HG03045 (cell line): ENCODE measurements at regions not wholly inside any gene's neighbourhood (a gene's known extent, or its start where the extent isn't known, plus 50 kb on each side); places are given as distances from the start of the nearest gene placed in this dataset.

Experiments used
- ATAC-seq: cut with Tn5 transposase; IDR thresholded peaks from one replicate; pipeline ENCODE4 v1.9.1; 2021; ENCODE audit warnings: mild to moderate bottlenecking, moderate library complexity; ENCODE audit not compliant: unreplicated experiment

- ATAC-seq, result no peak
Measured at GRCh38 chr17:77581480-77581879, 377.0 kb upstream of the TNRC6C start.

- ATAC-seq, result no peak
Measured at GRCh38 chr17:77585142-77585860, 373.2 kb upstream of the TNRC6C start.

GRCh38 chr17:77590951-77591735 is 367.4 kb upstream of the TNRC6C start:
- no peak for ATAC-seq

GRCh38 chr17:77592106-77592865 is 366.2 kb upstream of the TNRC6C start:
- ATAC-seq, result no peak

GRCh38 chr17:77593081-77593480 is 365.4 kb upstream of the TNRC6C start:
- no peak for ATAC-seq

GRCh38 chr17:77594416-77595209 is 363.9 kb upstream of the TNRC6C start:
- ATAC-seq, result no peak

GRCh38 chr17:77596491-77597417 is 361.7 kb upstream of the TNRC6C start:
- ATAC-seq, result no peak

GRCh38 chr17:77597418-77598240 is 360.9 kb upstream of the TNRC6C start:
- ATAC-seq, result no peak

GRCh38 chr17:77598241-77598620 is 360.3 kb upstream of the TNRC6C start:
- ATAC-seq, result no peak

- ATAC-seq, result no peak
Measured at GRCh38 chr17:77599699-77600098, 358.8 kb upstream of the TNRC6C start.

- no peak for ATAC-seq
Measured at GRCh38 chr17:77600346-77600745, 358.2 kb upstream of the TNRC6C start.

- ATAC-seq, result no peak
Measured at GRCh38 chr17:77601054-77601979, 357.2 kb upstream of the TNRC6C start.

GRCh38 chr17:77602062-77602746 is 356.3 kb upstream of the TNRC6C start:
- ATAC-seq, result no peak

- no peak for ATAC-seq
Measured at GRCh38 chr17:77602883-77603640, 355.4 kb upstream of the TNRC6C start.

GRCh38 chr17:77604301-77604972 is 354.1 kb upstream of the TNRC6C start:
- no peak for ATAC-seq

GRCh38 chr17:77604973-77605313 is 353.6 kb upstream of the TNRC6C start:
- ATAC-seq, result no peak
